Aorta (tissue), 5 donors: ENCODE measurements at regions not wholly inside any gene's neighbourhood (a gene's known extent, or its start where the extent isn't known, plus 50 kb on each side); places are given as distances from the start of the nearest gene placed in this dataset.

ENCODE experiments used
- ATAC-seq: fragments of 200-7000 bp; cut with Tn5 transposase; one replicate; pipeline ENCODE4 v1.9.1; 2022; ENCODE audit warnings: moderate library complexity; ENCODE audit not compliant: low FRiP score
- DNase-seq, 2 donors: peaks; one replicate each; pipeline ENCODE4 v3.0.0-alpha.2; 2020
- H3K27ac ChIP-seq, 2 donors: one replicate each; pipeline ENCODE4 v1.5.1; 2013; ENCODE audit warnings: low read length in 2 of 2, mild to moderate bottlenecking in 2 of 2, moderate library complexity in 2 of 2, control low read depth in 1 of 2, inconsistent platforms in 1 of 2, low read depth in 1 of 2
- H3K27me3 ChIP-seq, 2 donors: one replicate each; pipeline ENCODE4 v1.6.1; 2013; ENCODE audit warnings: control low read depth in 1 of 2, low read length in 1 of 2, mild to moderate bottlenecking in 1 of 2, moderate library complexity in 1 of 2; ENCODE audit not compliant: insufficient read depth in 2 of 2, control insufficient read depth in 1 of 2
- H3K36me3 ChIP-seq, 2 donors: one replicate each; pipeline ENCODE4 v1.6.1; 2013; ENCODE audit warnings: control low read depth in 1 of 2, low read length in 1 of 2, mild to moderate bottlenecking in 1 of 2; ENCODE audit not compliant: insufficient read depth in 2 of 2, control insufficient read depth in 1 of 2
- H3K4me1 ChIP-seq, 2 donors: one replicate each; pipeline ENCODE4 v1.6.1; 2013; ENCODE audit warnings: low read length in 2 of 2, control low read depth in 1 of 2, mild to moderate bottlenecking in 1 of 2, moderate library complexity in 1 of 2; ENCODE audit not compliant: insufficient read depth in 2 of 2, control insufficient read depth in 1 of 2
- H3K4me3 ChIP-seq, 2 donors: one replicate each; pipeline ENCODE4 v1.5.1; 2013; ENCODE audit warnings: low read length in 2 of 2, control low read depth in 1 of 2, mild to moderate bottlenecking in 1 of 2
- H3K9me3 ChIP-seq: one replicate; pipeline ENCODE4 v1.6.1; 2013; ENCODE audit warnings: mild to moderate bottlenecking, low read length; ENCODE audit not compliant: control insufficient read depth
- WGBS, 2 donors: extraction: QIAGEN DNeasy Blood & Tissue Kit; methylation state at CpG; one replicate each; pipeline ENCODE4 v1.1.7; 2013; 5-methylcytosine and 5-hydroxymethylcytosine counted together
- intact Hi-C, 2 donors: fragments of 100-400 bp; cut with DNase I; formaldehyde crosslinking; loops; one replicate each; pipeline versions ENCODE4 v1.14.2 to v1.15.0; 2022
- donor health status: healthy with polysubstance abuse.
- donor health status: Bipolar disorder and iron deficiency.
- donor health status: DM: no; HTN: no; CAD: no.
- donor health status: DM: no; HTN: no; CAD: no.
- donor health status: DM: yes; HTN: yes; CAD: no.

DNA sequence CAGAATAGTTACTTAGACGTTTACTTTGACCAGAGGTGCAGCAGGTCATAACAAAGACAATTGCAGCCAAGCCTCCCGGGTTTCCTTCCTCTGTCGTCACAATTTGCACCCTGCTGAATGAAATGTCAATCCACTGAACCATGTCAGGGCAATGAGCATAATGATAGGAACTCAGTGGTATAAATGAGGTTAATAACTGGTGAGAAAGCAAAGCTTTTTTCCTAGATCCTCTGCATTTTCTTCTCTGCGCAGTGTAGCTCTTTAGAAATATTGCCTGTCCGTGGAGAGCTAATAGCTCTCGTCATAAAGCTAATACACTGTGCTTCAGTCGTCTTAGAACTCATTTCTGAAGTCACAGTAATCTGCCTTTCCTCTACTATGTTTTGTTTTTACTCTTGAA, 1960.1 kb upstream of the ADGRL3 start:
- ATAC-seq, result no peak
- Histone ChIP-seq H3K4me1 (no peaks in the 10 kb centered on the region), H3K9me3 (peaks cover 2% of the 10 kb centered on the region), H3K27me3 (no peaks in the 10 kb centered on the region), H3K27ac (no peak overlapping the region), H3K36me3 (no peaks in the 10 kb centered on the region), H3K4me3 (no peak overlapping the region)
- no peak for DNase-seq
- intact Hi-C loops, result no loop called here
- 17 to 19% methylated on average over 7 of the region's 7 CpGs for WGBS, 2 donors

DNA sequence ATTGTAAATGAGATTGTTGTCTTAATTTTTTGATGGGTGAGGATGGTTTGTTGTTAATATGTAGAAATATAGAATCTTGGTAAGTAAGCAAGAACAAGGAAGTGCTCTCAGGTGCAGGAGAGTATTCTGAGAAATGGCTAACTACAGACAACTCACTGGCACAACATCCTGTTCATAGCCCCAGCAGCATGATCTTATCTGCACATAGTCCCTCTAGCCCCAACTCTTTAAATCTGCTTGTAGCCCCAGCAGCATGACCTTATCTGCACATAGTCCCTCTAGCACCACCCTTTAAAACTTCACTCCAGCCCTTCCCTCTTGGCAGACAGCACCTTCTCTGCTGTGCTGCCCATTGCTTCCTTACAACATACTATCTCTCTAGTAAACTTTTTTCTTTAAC, 1957.1 kb upstream of the ADGRL3 start:
- Histone ChIP-seq H3K27me3 (no peaks in the 10 kb centered on the region), H3K4me1 (no peaks in the 10 kb centered on the region)

DNA sequence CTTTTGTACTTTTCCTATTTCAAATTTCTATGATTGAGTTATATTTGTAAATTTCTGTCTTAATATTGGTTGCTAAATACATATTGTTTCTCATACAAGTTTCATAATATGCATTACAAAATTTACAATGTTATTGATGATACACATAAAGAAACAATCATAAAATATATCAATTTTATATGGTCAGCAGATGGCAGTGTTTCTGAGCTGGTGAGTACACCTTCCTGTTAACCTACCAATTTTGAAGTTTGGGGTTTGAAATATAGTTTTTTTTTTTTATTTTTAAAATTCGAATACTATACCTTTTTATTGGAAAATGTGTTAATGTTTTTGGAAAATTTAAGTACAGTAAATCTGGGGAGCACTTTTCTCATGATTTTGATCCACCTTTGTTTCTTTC, 1953.1 kb upstream of the ADGRL3 start:
- peaks cover 2% of the 10 kb centered on the region for H3K9me3 ChIP-seq
- intact Hi-C loops, result no loop called here
- H3K36me3 ChIP-seq, result no peaks in the 10 kb centered on the region
- H3K4me1 ChIP-seq, result no peaks in the 10 kb centered on the region
- ATAC-seq (no peak), DNase-seq (no peak)
- H3K4me3 ChIP-seq, result no peak overlapping the region
- H3K27me3 ChIP-seq, result no peaks in the 10 kb centered on the region
- no peak overlapping the region for H3K27ac ChIP-seq
- 8 to 18% methylated on average over 1 of the region's 1 CpG for WGBS, 2 donors

More for the DNA sequence above, 1957.1 kb upstream of the ADGRL3 start:
- Histone ChIP-seq H3K9me3 (peaks cover 2% of the 10 kb centered on the region), H3K36me3 (no peaks in the 10 kb centered on the region), H3K4me3 (no peak overlapping the region), H3K27ac (no peak overlapping the region)
- intact Hi-C loops, result no loop called here
- no peak for ATAC-seq
- no peak for DNase-seq

DNA sequence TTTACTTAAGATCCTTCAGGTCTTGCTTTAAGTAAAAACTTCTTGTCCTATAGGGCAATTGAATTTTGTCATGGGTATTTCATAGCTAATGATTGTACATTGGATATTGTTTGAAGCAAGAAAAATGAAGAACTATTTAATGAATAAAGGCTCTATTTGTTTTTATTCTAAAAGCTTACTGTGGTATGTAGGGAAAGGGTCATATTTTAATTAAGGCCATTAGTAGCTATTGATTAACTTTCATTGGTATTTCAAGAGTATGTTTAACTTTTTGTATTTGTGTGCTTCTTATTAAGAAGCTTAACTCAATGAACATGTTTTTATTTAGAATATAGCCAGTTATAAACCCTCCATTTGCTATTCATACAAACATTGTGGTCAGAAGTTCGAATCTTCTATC, 1951.8 kb upstream of the ADGRL3 start:
- no peaks in the 10 kb centered on the region for H3K4me1 ChIP-seq
- 87 to 89% methylated on average over 1 of the region's 1 CpG for WGBS, 2 donors
- DNase-seq (no peak), ATAC-seq (no peak)
- no peaks in the 10 kb centered on the region for H3K9me3 ChIP-seq
- H3K27ac ChIP-seq, result no peak overlapping the region
- H3K4me3 ChIP-seq, result no peak overlapping the region
- no peaks in the 10 kb centered on the region for H3K36me3 ChIP-seq
- H3K27me3 ChIP-seq, result no peaks in the 10 kb centered on the region
- intact Hi-C loops, result no loop called here

DNA sequence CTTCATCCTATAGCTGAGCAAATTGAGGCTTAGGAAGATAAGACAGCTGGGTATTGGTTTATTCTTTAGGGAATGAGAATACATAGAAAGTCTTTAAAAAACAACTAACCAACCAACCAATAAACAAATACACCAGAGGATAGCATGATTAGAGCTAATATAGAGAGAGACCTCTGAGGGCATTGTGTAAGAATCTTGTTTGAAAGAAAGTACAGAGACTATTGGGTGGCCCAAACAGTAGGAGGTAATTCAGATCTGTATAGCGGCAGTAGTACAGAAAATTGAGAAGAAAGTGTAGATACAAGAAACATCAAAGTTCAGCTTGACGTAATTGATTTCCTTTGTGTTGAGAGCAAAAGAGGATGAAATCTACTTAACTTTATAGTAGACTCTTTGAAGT, 1951.0 kb upstream of the ADGRL3 start:
- DNase-seq (no peak), ATAC-seq (no peak)
- Histone ChIP-seq H3K4me1 (no peaks in the 10 kb centered on the region), H3K27ac (no peak overlapping the region), H3K4me3 (no peak overlapping the region), H3K36me3 (no peaks in the 10 kb centered on the region), H3K27me3 (no peaks in the 10 kb centered on the region), H3K9me3 (no peaks in the 10 kb centered on the region)
- WGBS, 2 donors, result 48 to 93% methylated on average over 2 of the region's 2 CpGs
- intact Hi-C loops, result no loop called here

DNA sequence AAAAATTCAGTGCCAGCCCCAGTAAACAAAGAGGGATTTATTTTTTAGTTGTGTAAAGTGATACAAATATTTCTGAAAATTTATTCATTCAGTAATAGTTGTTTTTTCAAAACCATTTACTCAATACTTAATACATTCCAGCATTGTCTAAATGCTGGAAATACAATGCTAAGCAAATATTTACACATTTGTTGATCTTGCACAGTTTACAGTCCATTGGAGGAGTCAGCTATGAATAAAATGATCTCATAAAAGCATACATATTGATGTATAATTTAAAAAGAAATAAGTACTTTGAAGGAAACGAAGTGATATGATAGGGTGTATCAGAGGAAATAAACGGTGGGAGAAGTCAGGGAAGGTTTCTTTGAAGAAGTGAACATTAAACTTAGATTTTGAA, 1942.1 kb upstream of the ADGRL3 start:
- no peaks in the 10 kb centered on the region for H3K36me3 ChIP-seq
- H3K27ac ChIP-seq, result no peak overlapping the region
- H3K9me3 ChIP-seq, result no peaks in the 10 kb centered on the region
- ATAC-seq (no peak), DNase-seq (no peak)
- WGBS, 2 donors, result 85 to 93% methylated on average over 2 of the region's 2 CpGs
- H3K4me1 ChIP-seq, result no peaks in the 10 kb centered on the region
- intact Hi-C loops, result no loop called here
- no peaks in the 10 kb centered on the region for H3K27me3 ChIP-seq
- H3K4me3 ChIP-seq, result no peak overlapping the region

DNA sequence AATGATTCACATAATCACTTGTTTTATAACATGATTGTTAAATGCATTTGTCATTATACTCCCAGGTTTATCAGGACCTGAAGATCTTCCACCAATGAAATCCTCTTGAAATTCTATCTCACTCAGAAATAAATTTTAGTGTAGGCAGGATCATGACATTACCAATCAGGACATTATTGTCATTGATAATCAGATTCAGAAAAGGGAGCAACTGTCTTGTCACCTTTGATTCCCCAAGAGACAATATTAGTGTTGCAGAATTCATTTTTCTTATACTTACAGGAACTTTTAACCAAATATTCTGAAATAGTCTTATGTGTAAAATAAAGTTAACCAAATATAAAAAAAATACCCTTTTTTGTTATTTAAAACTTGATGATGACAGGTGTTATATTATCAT, 1892.5 kb upstream of the ADGRL3 start:
- DNase-seq (no peak), ATAC-seq (no peak)
- no peak overlapping the region for H3K27ac ChIP-seq
- H3K27me3 ChIP-seq, result no peaks in the 10 kb centered on the region
- H3K36me3 ChIP-seq, result no peaks in the 10 kb centered on the region
- no peak overlapping the region for H3K4me3 ChIP-seq
- no peaks in the 10 kb centered on the region for H3K9me3 ChIP-seq
- intact Hi-C loops, result no loop called here
- H3K4me1 ChIP-seq, result no peaks in the 10 kb centered on the region

DNA sequence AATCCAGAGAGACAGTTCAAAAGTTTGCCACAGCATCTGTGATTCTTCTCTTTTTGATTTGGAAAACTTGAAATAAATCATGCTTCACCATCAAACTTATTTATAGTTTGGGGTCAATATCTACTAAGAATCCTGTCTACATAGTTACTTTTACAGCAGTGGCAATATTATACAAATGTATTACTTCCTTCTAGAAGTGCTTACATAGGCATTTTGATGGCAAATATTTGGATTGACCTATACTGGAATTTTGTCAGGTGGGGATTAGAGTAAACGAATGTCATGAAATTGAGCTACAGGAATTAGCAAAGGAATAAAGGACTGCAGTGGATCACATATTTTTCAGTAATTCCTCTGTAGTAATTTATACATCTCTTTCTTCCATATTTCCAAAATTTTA, 1885.5 kb upstream of the ADGRL3 start:
- no peak overlapping the region for H3K4me3 ChIP-seq
- intact Hi-C loops, result no loop called here
- WGBS, 2 donors, result 83 to 88% methylated on average over 1 of the region's 1 CpG

DNA sequence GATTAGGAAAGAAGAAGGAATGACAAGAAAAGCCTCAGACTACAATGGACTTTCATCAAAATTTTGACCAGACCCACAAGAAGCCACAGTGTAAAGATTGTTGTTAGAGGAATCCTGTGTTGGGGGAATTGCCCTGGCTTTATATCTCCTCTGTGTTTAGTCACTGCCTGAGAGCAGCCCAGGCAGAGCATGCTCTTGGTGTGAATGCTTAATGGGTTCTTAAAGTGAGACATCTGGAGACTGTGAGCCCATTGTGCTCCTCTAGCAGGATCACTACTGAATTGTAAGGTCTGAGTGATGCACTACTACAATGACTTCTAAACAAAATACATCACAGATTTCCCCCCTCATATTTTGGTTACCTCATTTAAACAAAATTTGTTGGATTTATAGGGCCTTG, 1860.5 kb upstream of the ADGRL3 start:
- no peaks in the 10 kb centered on the region for H3K36me3 ChIP-seq
- DNase-seq, result no peak
- intact Hi-C loops, result no loop called here
- no peaks in the 10 kb centered on the region for H3K27me3 ChIP-seq
- no peak for ATAC-seq
- no peaks in the 10 kb centered on the region for H3K4me1 ChIP-seq
- H3K9me3 ChIP-seq, result no peaks in the 10 kb centered on the region
- H3K27ac ChIP-seq, result no peak overlapping the region
- H3K4me3 ChIP-seq, result no peak overlapping the region

More for the DNA sequence above, 1885.5 kb upstream of the ADGRL3 start:
- ATAC-seq (no peak), DNase-seq (no peak)
- Histone ChIP-seq H3K27me3 (no peaks in the 10 kb centered on the region), H3K36me3 (no peaks in the 10 kb centered on the region), H3K9me3 (no peaks in the 10 kb centered on the region), H3K27ac (no peak overlapping the region), H3K4me1 (no peaks in the 10 kb centered on the region)

DNA sequence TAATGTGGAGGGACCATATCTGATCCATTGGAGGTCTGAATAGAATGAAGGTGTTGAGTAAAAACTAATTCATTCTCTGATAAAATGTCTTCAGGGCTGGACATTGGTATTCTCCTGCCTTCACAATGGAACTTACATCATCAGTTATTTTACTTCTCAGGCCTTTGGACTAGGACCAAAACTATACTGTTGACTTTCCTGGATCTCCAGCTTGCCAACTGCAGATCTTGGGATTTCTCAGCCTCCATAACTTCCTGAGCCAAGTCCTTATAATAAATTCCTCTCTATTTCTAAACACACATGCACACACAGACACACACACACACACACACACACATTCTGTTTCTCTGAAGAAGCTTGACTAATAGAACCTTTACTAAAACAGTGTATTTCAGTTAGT, 1858.6 kb upstream of the ADGRL3 start:
- no peaks in the 10 kb centered on the region for H3K9me3 ChIP-seq
- H3K4me3 ChIP-seq, result no peak overlapping the region
- intact Hi-C loops, result no loop called here
- H3K4me1 ChIP-seq, result no peaks in the 10 kb centered on the region
- no peak for ATAC-seq
- no peaks in the 10 kb centered on the region for H3K27me3 ChIP-seq
- H3K27ac ChIP-seq, result no peak overlapping the region
- DNase-seq, result no peak
- H3K36me3 ChIP-seq, result no peaks in the 10 kb centered on the region
